Uterus (tissue), 3 donors: ENCODE measurements at regions not wholly inside any gene's neighbourhood (a gene's known extent, or its start where the extent isn't known, plus 50 kb on each side); places are given as distances from the start of the nearest gene placed in this dataset.
"Not testable (repeated sequence)": the region's sequence is repeated elsewhere in the genome, so short reads cannot be mapped to it uniquely, and the experiment has no call there.

Source experiments
- DNase-seq, 2 donors: peaks; one replicate each; pipeline ENCODE4 v3.0.0-alpha.2; 2019 to 2020
- H3K27ac ChIP-seq, 2 donors: fragments of 200-600 bp; sonication (generic); 1 replicate in 1 of 2; 2 replicates in 1 of 2; pipeline ENCODE4 v1.5.1; 2016 to 2018
- H3K27me3 ChIP-seq, 2 donors: fragments of 200-600 bp; sonication (generic); one replicate each; pipeline ENCODE4 v1.5.1; 2018 to 2019; ENCODE audit warnings: control low read depth in 1 of 2
- H3K36me3 ChIP-seq, 2 donors: fragments of 200-600 bp; sonication (generic); one replicate each; pipeline ENCODE4 v1.5.1; 2019; ENCODE audit warnings: control low read depth in 1 of 2
- H3K4me1 ChIP-seq, 2 donors: fragments of 200-600 bp; sonication (generic); one replicate each; pipeline ENCODE4 v1.5.1; 2018 to 2019; ENCODE audit warnings: control low read depth in 1 of 2
- H3K4me3 ChIP-seq, 2 donors: fragments of 200-600 bp; sonication (generic); 1 replicate in 1 of 2; 2 replicates in 1 of 2; pipeline ENCODE4 v1.5.1; 2018 to 2019; ENCODE audit warnings: mild to moderate bottlenecking in 1 of 2
- H3K9me3 ChIP-seq, 2 donors: fragments of 200-600 bp; sonication (generic); one replicate each; pipeline ENCODE4 v1.5.1; 2019; ENCODE audit warnings: control low read depth in 1 of 2
- CTCF ChIP-seq, 4 experiments: fragments of 200-600 bp in 2 of 4; fragments of 450-650 bp in 2 of 4; sonication (generic) in 2 of 4; IDR thresholded peaks; one replicate each; pipeline ENCODE4 v1.5.1; 2016 to 2019; ENCODE audit warnings: antibody characterized with exemption in 4 of 4, mild to moderate bottlenecking in 2 of 4, moderate library complexity in 1 of 4
- POLR2A ChIP-seq, 2 donors: fragments of 450-650 bp; IDR thresholded peaks; one replicate each; pipeline ENCODE4 v1.6.1; 2016; ENCODE audit warnings: antibody characterized with exemption in 2 of 2, mild to moderate bottlenecking in 1 of 2, moderate library complexity in 1 of 2
- intact Hi-C: fragments of 100-400 bp; cut with DNase I; formaldehyde crosslinking; loops from one replicate; pipeline ENCODE4 v1.15.1; 2023; ENCODE audit warnings: low total_unique reads
- donor health status: DM: yes; HTN: yes; CAD: no.

GRCh38 chr2:12620759-12621158, 96.0 kb upstream of the TRIB2 start:
- H3K4me1 ChIP-seq: no peaks in the 10 kb centered on the region
- no peak for DNase-seq
- intact Hi-C loops: no loop called here
- H3K4me3 ChIP-seq: no peak overlapping the region
- H3K36me3 ChIP-seq: no peaks in the 10 kb centered on the region
- no peak for TF ChIP-seq CTCF (IDR thresholded peaks at IDR 0.05)
- TF ChIP-seq POLR2A (IDR thresholded peaks at IDR 0.05): no peak
- no peaks in the 10 kb centered on the region for H3K27me3 ChIP-seq
- no peak overlapping the region for H3K27ac ChIP-seq
- no peaks in the 10 kb centered on the region for H3K9me3 ChIP-seq

- H3K4me3 ChIP-seq: no peak overlapping the region
- H3K27ac ChIP-seq: no peak overlapping the region
- TF ChIP-seq CTCF (IDR thresholded peaks at IDR 0.05) (no peak), POLR2A (IDR thresholded peaks at IDR 0.05) (no peak)
- no peaks in the 10 kb centered on the region for H3K27me3 ChIP-seq
- H3K36me3 ChIP-seq: no peaks in the 10 kb centered on the region
- H3K9me3 ChIP-seq: no peaks in the 10 kb centered on the region
- intact Hi-C loops: no loop called here
- DNase-seq: no peak
- H3K4me1 ChIP-seq: no peaks in the 10 kb centered on the region
Measured at GRCh38 chr2:12623051-12623450, 93.7 kb upstream of the TRIB2 start.

- Histone ChIP-seq H3K9me3 (no peaks in the 10 kb centered on the region), H3K36me3 (no peaks in the 10 kb centered on the region), H3K27me3 (no peaks in the 10 kb centered on the region), H3K4me1 (no peaks in the 10 kb centered on the region), H3K27ac (no peak overlapping the region), H3K4me3 (no peak overlapping the region)
- intact Hi-C loops: no loop called here
- DNase-seq: no peak
- TF ChIP-seq POLR2A (IDR thresholded peaks at IDR 0.05): no peak
- TF ChIP-seq CTCF (IDR thresholded peaks at IDR 0.05): no peak
Measured at GRCh38 chr2:12624384-12624783, 92.4 kb upstream of the TRIB2 start.

- no peaks in the 10 kb centered on the region for H3K9me3 ChIP-seq
- intact Hi-C loops: no loop called here
- H3K4me3 ChIP-seq: no peak overlapping the region
- no peaks in the 10 kb centered on the region for H3K4me1 ChIP-seq
- H3K27me3 ChIP-seq: no peaks in the 10 kb centered on the region
- no peak for DNase-seq
- H3K36me3 ChIP-seq: no peaks in the 10 kb centered on the region
- TF ChIP-seq POLR2A (IDR thresholded peaks at IDR 0.05) (no peak), CTCF (IDR thresholded peaks at IDR 0.05) (no peak)
- H3K27ac ChIP-seq: no peak overlapping the region
Measured at GRCh38 chr2:12624905-12625598, 91.7 kb upstream of the TRIB2 start.

- H3K27me3 ChIP-seq, H3K4me1 ChIP-seq, H3K36me3 ChIP-seq, H3K27ac ChIP-seq, H3K4me3 ChIP-seq, intact Hi-C loops, H3K9me3 ChIP-seq: not testable (repeated sequence)
- peak in 1 of 2 donors; percentile 44 for DNase-seq
Measured at GRCh38 chr2:12628541-12628940, 88.2 kb upstream of the TRIB2 start.
